SK-MEL-5 (cell line): ENCODE measurements at regions not wholly inside any gene's neighbourhood (a gene's known extent, or its start where the extent isn't known, plus 50 kb on each side); places are given as distances from the start of the nearest gene placed in this dataset.
"Not testable (repeated sequence)": the region's sequence is repeated elsewhere in the genome, so short reads cannot be mapped to it uniquely, and the experiment has no call there.

ENCODE experiments used
- DNase-seq: peaks from one replicate; pipeline ENCODE4 v3.0.0-alpha.2; 2016; ENCODE audit warnings: low read depth, low spot score
- in situ Hi-C: cut with HindIII; loops from 2 replicates; pipeline ENCODE4 v1.10.0; 2016; ENCODE audit warnings: low sequenced_read_pairs, high pct_unique_total_duplicates, low pct_unique_long_range_greater_than_20kb

GRCh38 chr5:106488407-106488806 is 1182.3 kb downstream of the EFNA5 start:
- DNase-seq, result no peak
- in situ Hi-C loops, result no loop called here

GRCh38 chr5:106481374-106481773 is 1189.4 kb downstream of the EFNA5 start:
- in situ Hi-C loops, result no loop called here
- DNase-seq, result no peak

GRCh38 chr5:106476630-106477029 is 1194.1 kb downstream of the EFNA5 start:
- in situ Hi-C loops, result no loop called here
- DNase-seq, result no peak

- in situ Hi-C loops, result no loop called here
- DNase-seq, result no peak
Measured at GRCh38 chr5:106474066-106474465, 1196.7 kb downstream of the EFNA5 start.

- DNase-seq, result no peak
- in situ Hi-C loops, result no loop called here
Measured at GRCh38 chr5:106459541-106459940, 1211.2 kb downstream of the EFNA5 start.

GRCh38 chr5:106454651-106455415 is 1215.9 kb downstream of the EFNA5 start:
- DNase-seq, result peak; percentile 83
- in situ Hi-C loops, result no loop called here

- peak; percentile 42 for DNase-seq
- in situ Hi-C loops, result no loop called here
Measured at GRCh38 chr5:106454050-106454449, 1216.7 kb downstream of the EFNA5 start.

- in situ Hi-C loops, result no loop called here
- no peak for DNase-seq
Measured at GRCh38 chr5:106451998-106452397, 1218.7 kb downstream of the EFNA5 start.

- DNase-seq, result no peak
- in situ Hi-C loops, result no loop called here
Measured at GRCh38 chr5:106443746-106444145, 1227.0 kb downstream of the EFNA5 start.

GRCh38 chr5:106435185-106435584 is 1235.6 kb downstream of the EFNA5 start:
- no peak for DNase-seq
- in situ Hi-C loops, result no loop called here

GRCh38 chr5:106430733-106431132 is 1240.0 kb downstream of the EFNA5 start:
- DNase-seq, in situ Hi-C loops: not testable (repeated sequence)

- no peak for DNase-seq
- in situ Hi-C loops, result no loop called here
Measured at GRCh38 chr5:106423109-106423897, 1247.4 kb downstream of the EFNA5 start.

- no peak for DNase-seq
- in situ Hi-C loops, result no loop called here
Measured at GRCh38 chr5:106420102-106420501, 1250.6 kb downstream of the EFNA5 start.

GRCh38 chr5:106418196-106418595 is 1252.5 kb downstream of the EFNA5 start:
- DNase-seq, result no peak
- in situ Hi-C loops, result no loop called here

- DNase-seq, result no peak
- in situ Hi-C loops, result no loop called here
Measured at GRCh38 chr5:106417566-106417965, 1253.2 kb downstream of the EFNA5 start.

- in situ Hi-C loops, result no loop called here
Measured at GRCh38 chr5:106417163-106417562, 1253.6 kb downstream of the EFNA5 start.

GRCh38 chr5:106415541-106415940 is 1255.2 kb downstream of the EFNA5 start:
- in situ Hi-C loops, result no loop called here
- DNase-seq, result peak; percentile 84

More at GRCh38 chr5:106417163-106417562, 1253.6 kb downstream of the EFNA5 start:
- DNase-seq, result no peak

GRCh38 chr5:106414342-106414741 is 1256.4 kb downstream of the EFNA5 start:
- in situ Hi-C loops, result no loop called here
- no peak for DNase-seq

GRCh38 chr5:106412606-106413005 is 1258.1 kb downstream of the EFNA5 start:
- no peak for DNase-seq
- in situ Hi-C loops, result no loop called here
